D721Med (cell line): ENCODE measurements at regions not wholly inside any gene's neighbourhood (a gene's known extent, or its start where the extent isn't known, plus 50 kb on each side); places are given as distances from the start of the nearest gene placed in this dataset.

Source experiments
- DNase-seq: peaks from one replicate; pipeline ENCODE4 v3.0.0; 2011; ENCODE audit warnings: low spot score; ENCODE audit not compliant: insufficient read length
- FAIRE-seq: peaks from 2 replicates; lab custom pipeline; 2011; peaks lifted over from hg19 to GRCh38; lab: Jason Lieb, UNC
- CTCF ChIP-seq: IDR thresholded peaks from 2 replicates; pipeline ENCODE4 v1.5.1; 2012; ENCODE audit warnings: mild to moderate bottlenecking, control low read depth; ENCODE audit not compliant: insufficient read depth; ENCODE audit errors: missing control alignments

GRCh38 chr2:216559625-216560156, 61.0 kb downstream of the RPL37A start:
- DNase-seq = no peak
- no peak for FAIRE-seq
- no peak for TF ChIP-seq CTCF

- FAIRE-seq (no peak), DNase-seq (no peak)
- TF ChIP-seq CTCF = no peak
Observed at GRCh38 chr2:216560838-216561270, 62.2 kb downstream of the RPL37A start.

- DNase-seq (no peak), FAIRE-seq (no peak)
- no peak for TF ChIP-seq CTCF
Observed at GRCh38 chr2:216562696-216563435, 64.2 kb downstream of the RPL37A start.

- no peak for DNase-seq
- no peak for FAIRE-seq
Observed at GRCh38 chr2:216563646-216564045, 65.0 kb downstream of the RPL37A start.

GRCh38 chr2:216564611-216565010, 66.0 kb downstream of the RPL37A start:
- DNase-seq = no peak
- no peak for FAIRE-seq
- no peak for TF ChIP-seq CTCF

More at GRCh38 chr2:216563646-216564045, 65.0 kb downstream of the RPL37A start:
- TF ChIP-seq CTCF = no peak

- no peak for TF ChIP-seq CTCF
- no peak for DNase-seq
- no peak for FAIRE-seq
Observed at GRCh38 chr2:216565956-216566355, 67.3 kb upstream of the IGFBP2 start.

GRCh38 chr2:216568576-216568975, 64.6 kb upstream of the IGFBP2 start:
- TF ChIP-seq CTCF = no peak
- FAIRE-seq (no peak), DNase-seq (no peak)
